PC-9 (cell line): ENCODE measurements at regions not wholly inside any gene's neighbourhood (a gene's known extent, or its start where the extent isn't known, plus 50 kb on each side); places are given as distances from the start of the nearest gene placed in this dataset.

Experiments
- EZH2 ChIP-seq: fragments of 200-600 bp; sonication (generic); IDR thresholded peaks from 2 replicates; pipeline ENCODE4 v1.8.0; 2017; ENCODE audit warnings: antibody characterized with exemption, low read depth
- TF ChIP-seq, protein P1 (sequence below): fragments of 200-600 bp; sonication (generic); conservative IDR thresholded peaks from 2 replicates; pipeline ENCODE4 v1.6.1; 2017; ENCODE audit warnings: mixed run types, antibody characterized with exemption, mild to moderate bottlenecking, moderate library complexity

DNA sequence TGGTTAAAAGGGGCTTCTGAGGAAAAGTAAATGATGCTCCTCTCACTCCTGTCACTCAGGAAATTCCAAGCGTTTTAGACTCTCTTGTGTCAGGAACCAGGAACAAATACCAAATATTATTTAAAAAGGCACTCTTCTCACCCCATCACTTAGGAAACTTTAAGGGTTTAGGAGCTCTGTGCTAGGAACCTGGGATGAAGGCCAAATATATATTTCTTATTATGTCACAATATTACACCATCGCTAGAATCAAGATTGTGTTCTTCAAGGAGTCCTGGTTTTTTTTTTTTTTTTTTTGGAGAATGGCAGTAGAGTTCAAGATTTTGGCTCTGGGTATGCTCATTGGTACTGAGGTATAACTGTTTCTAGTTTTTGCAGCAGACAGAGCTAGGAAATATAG lies 79.0 kb upstream of the HEPHL1 start:
- no peak for TF ChIP-seq EZH2
- TF ChIP-seq, protein P1, sequence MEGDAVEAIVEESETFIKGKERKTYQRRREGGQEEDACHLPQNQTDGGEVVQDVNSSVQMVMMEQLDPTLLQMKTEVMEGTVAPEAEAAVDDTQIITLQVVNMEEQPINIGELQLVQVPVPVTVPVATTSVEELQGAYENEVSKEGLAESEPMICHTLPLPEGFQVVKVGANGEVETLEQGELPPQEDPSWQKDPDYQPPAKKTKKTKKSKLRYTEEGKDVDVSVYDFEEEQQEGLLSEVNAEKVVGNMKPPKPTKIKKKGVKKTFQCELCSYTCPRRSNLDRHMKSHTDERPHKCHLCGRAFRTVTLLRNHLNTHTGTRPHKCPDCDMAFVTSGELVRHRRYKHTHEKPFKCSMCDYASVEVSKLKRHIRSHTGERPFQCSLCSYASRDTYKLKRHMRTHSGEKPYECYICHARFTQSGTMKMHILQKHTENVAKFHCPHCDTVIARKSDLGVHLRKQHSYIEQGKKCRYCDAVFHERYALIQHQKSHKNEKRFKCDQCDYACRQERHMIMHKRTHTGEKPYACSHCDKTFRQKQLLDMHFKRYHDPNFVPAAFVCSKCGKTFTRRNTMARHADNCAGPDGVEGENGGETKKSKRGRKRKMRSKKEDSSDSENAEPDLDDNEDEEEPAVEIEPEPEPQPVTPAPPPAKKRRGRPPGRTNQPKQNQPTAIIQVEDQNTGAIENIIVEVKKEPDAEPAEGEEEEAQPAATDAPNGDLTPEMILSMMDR: no peak
